GM18511 (cell line): ENCODE measurements at regions not wholly inside any gene's neighbourhood (a gene's known extent, or its start where the extent isn't known, plus 50 kb on each side); places are given as distances from the start of the nearest gene placed in this dataset.

Experiments
- ATAC-seq: cut with Tn5 transposase; IDR thresholded peaks from one replicate; pipeline ENCODE4 v1.9.1; 2021; ENCODE audit warnings: mild to moderate bottlenecking, moderate library complexity; ENCODE audit not compliant: unreplicated experiment

DNA sequence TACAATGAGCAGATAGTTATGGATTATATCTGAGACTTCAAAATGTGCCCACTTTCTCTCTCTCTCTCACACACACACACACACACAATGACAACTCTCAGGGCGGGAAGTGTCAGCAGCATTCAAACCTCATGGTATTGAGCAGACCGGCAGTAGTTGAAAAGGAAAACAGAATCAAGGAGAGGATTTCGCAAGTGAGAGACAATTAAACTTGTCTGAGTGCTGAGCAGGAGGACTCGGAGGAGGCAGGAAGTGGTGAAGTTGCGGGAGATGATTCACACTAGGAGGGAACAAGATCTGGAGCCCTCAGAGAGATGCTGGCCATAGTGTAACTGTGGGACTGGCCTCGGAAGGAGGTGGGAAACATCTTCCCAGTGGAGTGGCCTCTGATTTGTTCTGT is 353.1 kb downstream of the EFNB2 start:
- ATAC-seq, result no peak

DNA sequence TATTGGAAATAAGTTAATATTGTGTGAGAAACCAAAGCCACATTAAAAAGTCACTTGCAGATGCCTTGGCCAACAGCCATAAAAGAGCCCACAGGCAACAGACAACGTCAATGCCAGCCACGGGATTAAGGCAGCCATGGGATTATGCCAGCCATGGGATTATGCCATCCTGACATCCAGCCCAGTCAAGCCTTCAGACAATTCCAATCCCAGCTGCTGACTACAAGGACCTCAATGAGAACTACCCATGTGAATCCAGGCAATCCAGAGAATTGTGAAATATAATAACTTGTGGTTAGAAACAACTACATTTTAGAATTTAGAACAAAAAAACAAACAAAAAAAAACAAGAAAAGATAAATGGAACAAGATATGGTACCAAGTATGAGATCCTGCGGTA is 356.6 kb downstream of the EFNB2 start:
- no peak for ATAC-seq

DNA sequence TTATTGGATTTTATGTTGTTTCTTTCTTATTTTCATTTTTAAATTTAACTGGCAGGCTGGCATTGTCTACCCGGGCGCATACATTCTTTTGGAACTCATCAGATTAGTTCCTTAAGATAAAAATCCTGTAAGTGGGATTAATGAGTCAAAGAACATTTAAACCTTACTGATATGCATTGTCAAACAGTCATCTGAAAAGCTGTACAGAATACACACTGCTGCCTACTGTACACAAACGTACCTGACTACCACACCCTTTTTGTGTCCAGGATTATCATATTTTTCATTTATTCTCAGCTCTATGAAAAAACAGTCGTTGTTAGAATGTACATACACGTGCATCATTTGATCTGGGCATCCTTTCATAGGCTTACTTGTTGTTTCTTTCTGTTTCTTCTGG is 358.3 kb downstream of the EFNB2 start:
- no peak for ATAC-seq

DNA sequence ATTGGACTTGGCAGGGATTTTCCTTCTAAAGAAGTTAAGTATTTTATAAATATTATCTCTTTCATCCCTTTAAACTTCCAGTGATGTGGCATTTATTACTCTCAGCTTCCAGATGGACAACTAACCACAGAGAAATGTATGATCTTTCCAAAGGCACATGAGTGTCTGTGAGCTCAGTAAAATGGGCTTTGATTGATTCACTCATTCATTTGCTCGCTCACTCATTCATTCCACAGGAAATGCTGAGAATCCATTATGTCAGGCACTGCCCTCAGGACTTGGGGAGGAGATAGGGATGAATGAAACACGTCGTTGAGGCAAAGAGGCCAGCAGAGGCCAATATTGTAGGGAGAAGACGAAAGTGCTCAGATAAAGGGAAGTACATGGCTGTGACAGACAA is 359.3 kb downstream of the EFNB2 start:
- ATAC-seq, result no peak

DNA sequence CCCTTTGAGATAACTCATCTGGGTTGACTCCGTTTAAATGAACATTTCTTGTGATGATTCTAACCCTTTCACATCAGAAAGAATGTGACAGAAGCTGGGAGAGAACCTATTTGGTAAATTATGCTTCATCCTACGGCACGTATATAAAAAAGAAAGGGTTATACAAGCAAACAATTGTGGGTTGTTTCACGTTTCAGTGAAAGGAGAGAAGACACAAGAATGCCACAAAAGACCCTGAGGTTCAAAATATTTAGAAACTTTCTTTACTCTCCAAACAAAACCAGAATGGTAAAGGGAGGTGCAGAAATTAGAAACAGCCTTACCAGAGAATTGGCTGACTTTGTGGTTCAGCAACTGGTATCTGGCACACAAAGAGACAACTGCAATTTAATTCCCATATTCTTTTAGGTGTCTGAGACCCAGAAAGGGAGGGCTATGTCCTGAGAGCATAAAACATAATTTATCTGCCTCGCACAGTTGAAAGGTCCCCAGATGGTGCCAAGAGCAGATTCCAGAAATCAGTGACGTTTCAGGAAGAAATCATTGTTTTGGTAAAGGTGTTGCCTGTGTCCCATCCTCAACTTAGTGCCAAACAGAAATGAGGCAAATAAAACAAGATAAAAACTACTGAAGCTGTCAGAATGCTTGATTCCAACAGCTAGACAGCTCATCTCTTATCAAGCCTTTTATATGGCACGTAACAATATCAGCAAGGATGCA is 361.4 kb downstream of the EFNB2 start:
- ATAC-seq, result no peak

DNA sequence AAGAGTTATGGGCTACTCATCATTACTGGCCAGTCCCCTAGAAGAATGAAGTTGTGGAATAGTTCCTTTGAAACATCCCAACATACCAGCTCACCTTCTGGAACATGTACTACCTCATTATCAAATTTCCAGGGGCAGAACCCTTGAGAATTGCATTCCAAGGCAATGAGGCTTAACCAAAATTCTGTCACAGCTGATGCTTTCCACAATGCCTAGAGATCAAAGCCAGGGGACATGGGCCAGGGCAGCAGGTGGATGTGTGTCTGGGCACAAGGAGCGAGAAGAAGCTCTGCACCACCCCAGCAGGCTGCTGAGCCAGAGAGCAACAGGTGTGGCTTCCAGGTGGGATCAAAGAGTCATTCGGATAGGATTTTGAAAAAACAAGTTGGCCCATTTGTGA is 362.1 kb downstream of the EFNB2 start:
- ATAC-seq, result no peak

DNA sequence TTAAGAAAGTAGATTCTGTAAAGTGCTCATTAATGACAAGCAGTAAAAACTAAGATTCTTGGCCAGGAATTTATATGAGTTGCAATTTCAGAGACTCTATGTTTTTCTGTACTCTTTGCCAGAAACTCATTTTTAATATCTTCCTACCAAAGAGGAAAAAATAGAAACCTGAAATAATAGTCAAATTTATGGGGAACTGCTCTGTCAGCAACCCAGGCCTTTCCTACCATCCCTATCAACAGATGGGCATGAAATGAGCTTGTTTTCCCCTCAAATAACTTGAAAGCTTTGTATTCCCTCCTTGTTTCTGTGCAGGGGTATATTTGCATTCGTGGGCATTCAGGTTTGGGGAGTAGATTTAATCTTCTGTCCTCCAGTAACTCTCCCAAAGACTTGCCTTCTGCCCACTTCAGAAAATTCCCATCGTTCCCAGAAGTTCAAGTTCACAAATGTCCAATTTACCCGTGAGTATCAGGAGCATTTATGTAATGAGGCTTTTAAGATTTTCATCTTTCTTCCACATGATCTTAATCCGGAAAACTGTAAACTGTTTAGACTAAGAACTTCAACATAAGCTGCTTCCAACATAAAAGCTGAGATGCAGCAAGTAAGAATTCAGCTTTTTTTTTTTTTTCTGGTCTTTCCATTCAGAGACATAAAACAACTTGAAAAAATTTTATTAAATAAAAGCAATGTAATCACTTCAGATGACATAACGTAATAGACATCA is 363.1 kb downstream of the EFNB2 start:
- no peak for ATAC-seq

DNA sequence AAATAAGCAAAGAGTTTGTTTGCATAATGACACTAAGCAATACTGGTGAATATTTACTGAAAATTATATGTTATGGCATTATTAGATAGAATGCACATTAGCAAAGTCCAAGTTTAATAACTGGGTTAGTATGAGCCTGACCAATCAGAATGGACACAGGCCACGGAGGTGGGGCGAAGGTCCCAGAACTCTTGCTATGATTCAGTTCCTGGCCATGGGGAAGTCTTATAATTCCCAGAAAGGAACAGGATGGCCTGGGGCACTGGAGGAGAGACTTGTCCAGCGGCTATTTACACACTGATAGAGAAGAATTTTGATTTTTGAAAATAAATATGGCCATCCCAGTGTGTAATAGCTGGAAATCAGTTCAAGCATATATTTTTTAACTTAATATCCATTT is 372.0 kb downstream of the EFNB2 start:
- ATAC-seq, result no peak

DNA sequence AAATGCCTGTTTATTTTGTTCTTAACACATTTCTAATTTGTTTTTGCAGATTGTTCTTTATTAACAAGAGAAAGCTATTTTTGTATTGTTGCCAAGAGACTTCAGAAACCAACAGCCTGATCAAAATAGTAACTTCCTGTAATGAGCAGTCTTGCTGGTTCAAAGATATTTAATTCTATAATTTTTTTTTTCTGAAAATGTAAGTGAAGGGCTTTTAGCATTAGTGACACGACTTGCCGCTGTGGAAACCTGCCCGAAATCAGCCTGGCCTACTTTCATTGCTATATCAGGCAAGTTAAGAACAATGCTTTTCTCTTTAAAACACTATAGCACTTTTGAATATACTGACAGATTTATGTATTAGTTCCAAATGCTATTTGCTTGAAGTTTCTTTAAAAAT is 374.3 kb downstream of the EFNB2 start:
- no peak for ATAC-seq

DNA sequence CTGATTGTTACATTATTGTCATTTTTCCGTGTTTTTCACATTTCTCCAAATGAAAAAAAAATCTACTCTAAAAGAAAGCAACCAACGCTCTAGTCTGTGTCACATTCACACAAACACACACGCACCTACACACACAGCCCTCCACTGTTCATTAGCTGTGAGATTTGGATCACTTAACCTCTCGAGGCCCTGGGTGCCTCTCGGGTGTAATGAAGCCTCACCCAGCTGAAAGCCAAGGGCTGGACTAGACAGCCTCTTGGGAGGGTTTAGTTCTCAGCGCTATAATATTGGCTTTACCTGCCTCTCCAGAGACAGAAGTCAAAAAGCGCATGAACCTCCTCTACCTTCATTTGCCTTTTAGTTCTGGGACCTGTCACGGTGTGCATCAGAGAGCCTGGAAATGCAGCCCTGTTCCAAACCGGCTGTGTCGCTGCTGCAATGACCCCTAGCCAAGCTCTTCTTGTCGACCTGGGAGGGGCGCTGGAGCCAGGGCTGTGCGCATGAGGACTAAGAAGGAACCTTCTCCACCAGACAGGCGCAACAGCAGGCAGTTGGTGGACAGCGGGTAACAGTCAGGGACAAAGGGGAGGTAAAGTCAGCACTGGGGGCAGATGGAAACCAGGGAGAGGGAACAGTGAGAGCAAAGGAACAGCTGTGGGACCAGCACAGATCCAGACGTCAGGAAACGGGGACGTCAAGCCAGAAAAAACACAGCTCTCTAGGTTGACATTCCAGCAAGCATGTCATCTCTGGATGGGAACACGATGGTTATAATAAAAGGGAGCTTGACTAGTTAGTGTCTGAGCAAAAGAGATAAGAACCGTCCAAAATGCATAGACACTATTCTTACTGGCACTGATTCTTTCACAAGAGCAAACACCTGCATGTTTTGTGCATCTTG is 375.9 kb downstream of the EFNB2 start:
- ATAC-seq, result no peak

DNA sequence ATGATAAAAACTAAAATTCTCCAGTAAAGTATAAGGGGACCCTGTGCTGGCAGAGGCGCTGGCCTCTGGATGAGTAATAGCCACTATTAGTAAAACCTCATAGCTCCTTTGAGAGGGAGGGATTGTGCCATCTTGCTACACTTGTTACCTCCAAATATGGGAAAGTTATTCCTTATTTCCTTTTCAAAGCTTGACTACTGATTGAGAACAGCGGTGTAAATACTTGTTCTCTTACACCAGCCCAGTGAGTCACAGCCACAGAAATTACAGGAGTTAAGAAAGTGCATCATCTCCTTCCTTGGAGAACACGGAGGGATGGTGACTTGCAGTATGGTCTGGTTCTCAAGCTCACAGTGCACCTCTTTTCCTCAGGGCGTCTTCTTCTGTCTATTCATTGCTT is 379.0 kb downstream of the EFNB2 start:
- no peak for ATAC-seq

DNA sequence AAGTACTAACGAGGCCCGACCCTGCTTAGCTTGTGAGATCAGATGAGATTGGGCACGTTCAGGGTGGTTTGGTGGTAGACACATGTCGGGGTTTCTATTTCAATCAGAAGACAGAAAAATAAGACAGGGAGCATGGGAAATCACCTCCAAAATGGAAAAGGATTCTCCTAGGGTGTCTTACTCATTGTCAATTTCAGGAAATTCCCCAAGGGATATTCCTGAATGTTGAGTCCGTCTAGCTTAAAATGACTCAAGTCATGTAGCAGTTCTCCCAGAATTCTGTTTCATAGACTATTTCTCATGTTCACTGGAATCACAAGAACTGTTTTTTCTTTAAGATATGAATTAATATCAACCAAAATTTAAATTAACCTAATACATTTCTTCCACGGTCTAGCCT is 380.1 kb downstream of the EFNB2 start:
- ATAC-seq, result no peak

DNA sequence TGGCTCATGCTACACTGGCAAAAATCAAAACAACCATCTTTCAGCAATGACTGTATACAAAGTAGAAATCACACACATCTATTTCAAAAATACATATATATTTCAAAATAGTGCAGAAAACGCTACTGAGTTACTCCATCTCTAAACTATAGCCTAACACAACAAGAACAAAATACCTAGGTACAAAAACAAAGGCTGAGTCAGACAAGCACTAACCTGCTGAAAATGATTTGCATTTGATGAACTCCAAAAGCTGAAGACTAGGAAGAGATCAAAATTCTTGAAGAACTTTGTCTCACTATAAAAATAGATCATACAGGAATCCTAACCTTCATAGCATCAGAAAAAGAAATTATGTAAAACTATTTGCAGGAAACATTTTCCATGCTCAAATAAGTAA is 381.6 kb downstream of the EFNB2 start:
- ATAC-seq, result no peak

DNA sequence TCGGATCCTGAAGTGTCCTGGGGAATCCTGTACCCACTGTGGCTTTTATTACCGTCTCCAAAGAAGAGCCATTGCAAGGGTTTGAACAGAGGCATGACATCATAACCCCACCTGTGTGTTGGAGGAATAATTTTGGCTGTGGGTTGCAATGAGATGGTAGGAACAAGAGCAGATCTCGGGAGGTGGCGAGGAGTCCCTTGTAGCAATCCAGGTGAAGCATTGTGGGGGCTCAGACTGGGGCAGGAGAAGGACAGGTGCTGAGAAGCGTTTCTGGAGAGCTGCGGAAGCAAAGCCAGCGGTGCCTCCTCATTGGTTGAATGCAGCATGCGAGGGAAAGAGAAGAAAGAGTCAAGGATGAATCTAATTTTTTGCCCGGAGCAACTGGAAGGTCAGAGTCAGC is 382.4 kb downstream of the EFNB2 start:
- no peak for ATAC-seq

DNA sequence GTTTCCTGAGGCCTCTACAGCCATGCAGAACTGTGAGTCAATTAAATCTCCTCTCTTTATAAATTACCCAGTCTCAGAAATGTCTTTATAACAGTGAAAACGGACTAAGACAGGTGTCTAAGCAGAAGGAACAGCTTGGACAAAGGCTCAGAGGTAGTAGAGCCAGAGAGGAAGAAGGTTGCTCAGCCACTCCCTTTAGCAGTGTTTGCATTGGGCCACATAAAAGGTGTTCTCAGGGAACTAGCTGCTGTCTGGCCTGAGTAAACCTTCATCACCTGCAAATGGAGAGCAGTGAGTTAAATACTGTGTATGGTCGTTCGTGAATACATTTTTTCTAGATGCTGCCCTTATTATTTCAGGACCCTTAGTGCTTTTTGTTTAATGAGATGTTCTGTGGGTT is 383.4 kb downstream of the EFNB2 start:
- ATAC-seq, result no peak

DNA sequence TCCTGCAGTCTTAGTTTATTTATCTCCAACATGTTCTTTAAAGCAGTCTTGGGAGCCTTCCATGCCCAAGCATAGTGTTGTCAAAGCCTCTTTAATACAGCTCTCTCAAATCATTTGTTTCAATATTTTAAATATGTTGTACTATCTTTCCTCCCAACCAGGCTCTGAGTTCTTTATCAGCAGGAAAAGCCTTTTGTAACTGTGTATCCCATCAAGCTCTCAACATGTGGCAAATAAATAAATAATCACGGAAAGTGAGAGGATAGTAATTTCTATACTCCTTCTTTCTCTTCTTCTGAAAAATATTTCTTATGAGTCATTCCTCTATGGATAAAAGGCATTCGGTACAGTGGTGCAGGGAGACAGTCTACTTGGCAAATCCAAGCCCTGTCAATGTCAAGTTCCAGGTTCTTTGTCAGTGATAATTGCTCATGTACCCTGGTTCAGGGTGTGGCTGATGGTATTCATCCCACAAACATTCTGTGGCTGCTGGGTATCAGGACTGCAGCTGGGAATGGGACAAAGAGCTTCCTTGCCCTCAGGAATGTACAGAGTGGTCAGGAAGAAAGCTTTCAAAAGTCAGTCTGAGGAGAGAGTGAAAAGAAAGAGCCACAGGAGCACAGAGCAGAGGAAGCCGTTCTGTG is 384.3 kb downstream of the EFNB2 start:
- no peak for ATAC-seq

DNA sequence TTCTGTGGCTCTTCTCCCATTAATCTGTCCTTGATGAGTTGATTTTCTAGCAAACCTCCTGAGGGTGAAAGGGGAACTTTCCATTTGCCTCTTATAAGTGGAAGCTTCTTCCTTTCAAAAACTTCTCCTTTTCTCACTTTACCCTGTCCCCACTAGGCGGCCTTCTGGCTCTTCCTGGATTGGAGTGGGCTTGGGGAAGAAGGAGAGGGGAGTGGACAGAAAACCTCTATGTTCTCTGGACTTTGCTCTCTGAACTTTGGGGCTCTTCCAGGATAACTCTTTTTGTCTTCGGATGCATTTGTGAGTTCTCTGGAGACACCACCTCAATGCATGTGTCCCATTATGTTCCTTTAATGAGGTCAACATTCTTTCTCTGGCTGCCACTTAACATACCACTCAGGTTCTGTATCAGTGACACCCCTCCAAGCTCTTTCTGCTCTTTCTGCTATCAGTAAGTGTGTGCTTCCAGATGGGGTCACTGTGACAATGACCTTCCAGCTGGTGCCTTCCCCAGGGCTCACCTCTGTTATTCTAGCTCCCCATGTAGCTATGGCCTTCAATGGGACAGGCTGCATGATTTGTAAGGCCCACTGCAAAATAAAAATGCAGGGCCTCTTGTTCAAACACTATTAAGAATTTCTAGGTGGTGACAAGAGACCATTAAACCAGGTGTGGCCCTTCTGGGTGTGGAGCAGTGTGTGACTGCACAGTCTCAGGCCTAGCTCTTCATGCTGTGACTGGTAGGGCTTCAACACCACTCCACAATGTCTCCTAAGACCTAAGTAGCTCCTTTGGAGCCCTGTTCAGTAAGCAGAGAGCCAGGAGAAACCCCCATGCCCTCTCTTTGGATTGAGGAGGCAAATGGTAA is 389.2 kb downstream of the EFNB2 start:
- no peak for ATAC-seq

DNA sequence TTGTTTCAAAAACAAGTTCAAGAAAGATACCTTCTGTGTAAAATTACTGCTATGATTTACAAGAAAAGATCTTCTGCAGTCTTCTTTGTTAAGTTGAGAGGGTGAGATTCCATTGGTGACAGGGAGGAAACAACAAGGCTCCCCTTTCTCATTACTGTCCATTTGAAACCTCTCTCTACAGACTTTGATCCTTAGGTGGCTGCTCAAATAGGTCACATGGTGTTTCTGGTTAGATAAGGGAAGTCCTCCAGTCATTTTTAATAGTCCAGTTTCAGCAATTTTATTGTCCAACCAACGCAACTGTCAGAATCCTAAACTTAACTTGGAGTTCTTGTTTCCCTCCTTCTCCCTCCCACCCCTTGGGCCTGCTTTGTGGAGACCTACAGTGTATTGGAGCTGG is 390.4 kb downstream of the EFNB2 start:
- no peak for ATAC-seq

DNA sequence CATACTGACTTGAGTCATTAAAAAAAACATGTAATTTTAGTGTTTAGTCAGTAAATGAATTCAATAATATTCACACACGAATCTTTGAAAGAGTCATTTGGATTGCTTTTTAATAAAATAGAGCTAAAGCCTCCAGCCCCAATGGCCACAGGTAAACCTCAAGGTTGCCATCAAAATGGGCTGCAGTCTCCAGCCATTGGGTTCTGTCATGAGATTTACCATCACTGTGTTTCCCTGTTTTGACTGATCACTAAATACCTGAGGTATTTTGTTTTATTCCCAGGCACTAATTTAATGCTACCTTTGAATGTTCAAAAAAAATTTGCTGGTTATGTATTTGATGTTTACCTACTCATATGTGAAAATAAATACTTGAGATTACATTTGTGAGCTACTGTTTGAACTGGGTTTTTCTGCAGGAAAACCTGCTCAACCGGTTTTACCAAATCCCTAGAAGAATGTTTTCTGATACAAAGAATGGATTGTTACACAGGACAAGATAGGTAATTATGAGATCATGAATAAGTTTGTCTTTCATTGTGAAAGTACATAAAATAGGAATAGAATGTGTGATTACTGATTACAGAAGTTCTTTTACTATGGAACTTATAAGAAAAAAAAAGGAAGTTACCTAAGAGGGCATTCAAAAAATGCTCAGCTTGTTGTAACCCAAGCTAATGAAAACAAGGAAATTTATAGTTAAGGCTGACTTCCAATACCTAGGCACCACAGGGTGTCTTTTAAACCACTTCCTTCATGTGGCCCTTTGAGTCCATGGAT is 391.3 kb downstream of the EFNB2 start:
- no peak for ATAC-seq

DNA sequence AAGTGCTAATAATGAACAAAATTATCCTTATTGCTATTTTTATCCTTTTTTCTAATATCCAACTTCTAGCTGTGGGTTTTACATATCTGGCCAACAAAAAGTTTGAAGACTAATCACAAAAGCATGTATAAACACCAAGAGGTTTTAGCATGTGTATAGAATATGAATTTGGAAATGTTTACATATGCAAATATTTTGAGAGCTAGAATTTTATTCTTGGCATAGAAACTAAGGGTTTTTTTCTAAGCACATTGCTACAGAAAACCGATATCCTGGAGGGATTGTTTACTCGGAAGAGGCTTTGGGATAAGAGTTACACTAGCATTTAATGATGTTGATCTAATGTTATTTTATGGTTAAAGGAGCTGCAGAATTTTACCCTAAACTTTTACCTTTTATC is 392.1 kb downstream of the EFNB2 start:
- ATAC-seq, result no peak
